ENCODE measurements at regions not wholly inside any gene's neighbourhood (a gene's known extent, or its start where the extent isn't known, plus 50 kb on each side); places are given as distances from the start of the nearest gene placed in this dataset.

DNA sequence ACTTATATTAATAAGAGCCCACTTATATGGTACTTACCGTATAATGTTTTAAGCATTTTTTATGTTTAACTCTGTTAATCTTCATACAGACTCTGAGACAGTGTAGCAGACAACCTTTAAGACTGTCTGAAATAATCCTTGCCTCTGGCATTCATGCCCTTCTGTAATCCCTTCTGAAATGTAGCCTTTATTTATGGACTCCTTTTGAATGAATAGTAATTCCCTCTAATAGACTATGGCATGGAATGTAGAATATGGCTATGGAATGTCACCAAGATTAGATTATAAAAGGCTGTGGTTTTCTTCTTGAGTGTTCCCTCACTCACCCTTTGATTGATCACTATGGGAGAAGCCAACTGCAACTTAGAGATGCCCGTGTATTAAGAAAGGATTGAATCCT is 439.4 kb downstream of the SH3GL2 start:
- DNase-seq (ENCODE audit: low spot score): no peak
- peaks cover 5% of the 10 kb centered on the region; the same call in 1 of the 2 replicates for H3K9me3 ChIP-seq (ENCODE audit: low read length)
- in situ Hi-C loops (cut with HindIII; ENCODE audit: extremely low pct_ligation_motif_present, low pct_unique_long_range_greater_than_20kb): no loop called here
- no peak overlapping the region for H3K27ac ChIP-seq (ENCODE audit: extremely low read length, insufficient read depth, low read length)
- H3K36me3 ChIP-seq (replicated peaks in 1 of 2; ENCODE audit: control insufficient read depth in 1 of 2, insufficient read depth in 2 of 2, low read length in 2 of 2): no peaks in the 10 kb centered on the region
- no peak for ATAC-seq
- no peak overlapping the region for H3K4me2 ChIP-seq (ENCODE audit: low read depth, low read length)
- intact Hi-C loops (cut with micrococcal nuclease; ENCODE audit: unreplicated experiment): loop anchor here (5.0 kb wide), 1 partner anchor 194 kb away; no protein-coding TSS in a partner anchor
- BruUV-seq (replicated peaks): no TSS peak
- H3K79me2 ChIP-seq (ENCODE audit: insufficient read depth, low read length): no peaks in the 10 kb centered on the region
- no peaks in the 10 kb centered on the region for H3K27me3 ChIP-seq (ENCODE audit: control insufficient read depth in 1 of 2, insufficient read depth in 2 of 2, low read length in 2 of 2)
- H3K9ac ChIP-seq (ENCODE audit: insufficient read depth, low read depth, low read length): no peak overlapping the region
- ChIA-PET CTCF (ENCODE audit: low intra/inter-chr PET ratio, low total read pairs) (no interaction called here), POLR2A (no interaction called here)
- no peak overlapping the region for H2AFZ ChIP-seq (ENCODE audit: low read length)
- 4% methylated on average over 2 of the region's 2 CpGs for WGBS (ENCODE audit: low lambda C conversion rate)
- H3K4me1 ChIP-seq (ENCODE audit: insufficient read depth, low read length): no peaks in the 10 kb centered on the region
- no peak overlapping the region for H3K4me3 ChIP-seq (replicated peaks in 1 of 3; ENCODE audit: insufficient read depth in 1 of 3, low read depth in 2 of 3, low read length in 3 of 3)
- TF ChIP-seq MIER3 (CRISPR knock-in tag; IDR thresholded peaks at IDR 0.05; ENCODE audit: borderline replicate concordance) (no peak), ZNF781 (CRISPR knock-in tag; IDR thresholded peaks at IDR 0.05; ENCODE audit: borderline replicate concordance, not compliant biosample characterization) (no peak), ZBTB49 (CRISPR knock-in tag; IDR thresholded peaks at IDR 0.05; ENCODE audit: borderline replicate concordance) (no peak), ZNF563 (CRISPR knock-in tag; IDR thresholded peaks at IDR 0.05) (no peak), ZKSCAN8 (CRISPR knock-in tag; IDR thresholded peaks at IDR 0.05; ENCODE audit: borderline replicate concordance) (no peak), ZMYM3 (CRISPR knock-in tag; IDR thresholded peaks at IDR 0.05) (no peak)
- no peaks in the 10 kb centered on the region for H4K20me1 ChIP-seq (ENCODE audit: insufficient read depth, low read length)
- FAIRE-seq: no peak

- H2AFZ ChIP-seq (ENCODE audit: low read length): no peak overlapping the region
- DNase-seq (ENCODE audit: low spot score): no peak
- CTCF ChIA-PET (ENCODE audit: low intra/inter-chr PET ratio, low total read pairs): no interaction called here
- no peak overlapping the region for H3K4me3 ChIP-seq (replicated peaks in 1 of 3; ENCODE audit: insufficient read depth in 1 of 3, low read depth in 2 of 3, low read length in 3 of 3)
- no peak for ATAC-seq
- in situ Hi-C loops (cut with HindIII; ENCODE audit: extremely low pct_ligation_motif_present, low pct_unique_long_range_greater_than_20kb) (no loop called here), intact Hi-C loops (cut with micrococcal nuclease; ENCODE audit: unreplicated experiment) (loop anchor here (5.0 kb wide), 1 partner anchor 194 kb away; no protein-coding TSS in a partner anchor)
- POLR2A ChIA-PET: no interaction called here
- H3K9ac ChIP-seq (ENCODE audit: insufficient read depth, low read depth, low read length): no peak overlapping the region
- BruUV-seq (replicated peaks): no TSS peak
- no peaks in the 10 kb centered on the region for H3K79me2 ChIP-seq (ENCODE audit: insufficient read depth, low read length)
- H3K4me1 ChIP-seq (ENCODE audit: insufficient read depth, low read length): no peaks in the 10 kb centered on the region
- H4K20me1 ChIP-seq (ENCODE audit: insufficient read depth, low read length): no peaks in the 10 kb centered on the region
- no peak for TF ChIP-seq ZNF788 (CRISPR knock-in tag; IDR thresholded peaks at IDR 0.05; ENCODE audit: borderline replicate concordance)
- FAIRE-seq: no peak
- H3K36me3 ChIP-seq (replicated peaks in 1 of 2; ENCODE audit: control insufficient read depth in 1 of 2, insufficient read depth in 2 of 2, low read length in 2 of 2): no peaks in the 10 kb centered on the region
- 0% methylated on average over 2 of the region's 2 CpGs for WGBS (ENCODE audit: low lambda C conversion rate)
- no peak overlapping the region for H3K4me2 ChIP-seq (ENCODE audit: low read depth, low read length)
- peaks cover 5% of the 10 kb centered on the region; the same call in 1 of the 2 replicates for H3K9me3 ChIP-seq (ENCODE audit: low read length)
- H3K27me3 ChIP-seq (ENCODE audit: control insufficient read depth in 1 of 2, insufficient read depth in 2 of 2, low read length in 2 of 2): no peaks in the 10 kb centered on the region
- H3K27ac ChIP-seq (ENCODE audit: extremely low read length, insufficient read depth, low read length): no peak overlapping the region
These were observed 439.8 kb downstream of the SH3GL2 start for GRCh38 chr9:18018661-18019060.

All from HepG2 (cell line).